ENCODE measurements at regions not wholly inside any gene's neighbourhood (a gene's known extent, or its start where the extent isn't known, plus 50 kb on each side); places are given as distances from the start of the nearest gene placed in this dataset.
A peak's percentile ranks its signal among the peaks of the same experiment; 100 is the strongest.

GRCh38 chr12:38501991-38502390 is 185.4 kb downstream of the ALG10B start:
- no peak for ATAC-seq
- no peak for DNase-seq
- no peak overlapping the region for H3K27ac ChIP-seq
- no peak overlapping the region for H3K4me3 ChIP-seq
- H3K27me3 ChIP-seq, result no peaks in the 10 kb centered on the region
- H3K9me3 ChIP-seq, result no peaks in the 10 kb centered on the region
- no peaks in the 10 kb centered on the region for H3K36me3 ChIP-seq
- intact Hi-C loops (cut with DNase I), result no loop called here
- no peaks in the 10 kb centered on the region for H3K4me1 ChIP-seq
- TF ChIP-seq POLR2A (IDR thresholded peaks at IDR 0.05), result no peak
- TF ChIP-seq CTCF (IDR thresholded peaks at IDR 0.05), result no peak

DNA sequence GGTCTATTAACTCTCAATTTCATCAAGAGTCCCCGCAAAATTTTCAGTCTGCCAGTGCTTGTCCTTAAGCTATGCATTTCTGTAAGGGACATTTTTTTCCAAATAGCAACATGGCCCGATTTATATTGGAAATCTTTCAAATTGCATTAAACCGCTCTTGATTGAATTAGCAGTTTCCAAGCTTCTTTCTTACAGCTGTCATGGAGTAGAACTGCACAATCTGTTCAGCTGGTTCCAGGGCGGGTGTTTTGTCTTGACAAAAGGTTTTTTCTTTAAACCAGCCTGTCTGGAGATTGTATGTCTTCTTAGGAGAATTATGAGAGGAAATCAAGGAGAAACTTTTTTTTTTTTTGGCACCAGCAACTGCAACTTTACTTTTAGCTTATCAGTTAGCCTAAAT is 185.8 kb downstream of the ALG10B start:
- no peak for TF ChIP-seq CTCF (IDR thresholded peaks at IDR 0.05)
- H3K36me3 ChIP-seq, result no peaks in the 10 kb centered on the region
- 50% methylated on average over 4 of the region's 4 CpGs for WGBS (ENCODE audit: insufficient coverage, low coverage, low lambda C conversion rate, missing lambda C conversion rate)
- no peaks in the 10 kb centered on the region for H3K9me3 ChIP-seq
- H3K4me3 ChIP-seq, result no peak overlapping the region
- H3K4me1 ChIP-seq, result no peaks in the 10 kb centered on the region
- no peak for DNase-seq
- H3K27ac ChIP-seq, result no peak overlapping the region
- intact Hi-C loops (cut with DNase I), result no loop called here
- H3K27me3 ChIP-seq, result no peaks in the 10 kb centered on the region
- ATAC-seq, result no peak

- H3K27ac ChIP-seq, result no peak overlapping the region
- H3K9me3 ChIP-seq, result no peaks in the 10 kb centered on the region
- H3K4me1 ChIP-seq, result no peaks in the 10 kb centered on the region
- H3K4me3 ChIP-seq, result no peak overlapping the region
- no peaks in the 10 kb centered on the region for H3K36me3 ChIP-seq
- ATAC-seq (no peak), DNase-seq (no peak)
- intact Hi-C loops (cut with DNase I), result no loop called here
- H3K27me3 ChIP-seq, result no peaks in the 10 kb centered on the region
- TF ChIP-seq CTCF (IDR thresholded peaks at IDR 0.05) (no peak), POLR2A (IDR thresholded peaks at IDR 0.05) (no peak)
- 57% methylated on average over 6 of the region's 7 CpGs for WGBS (ENCODE audit: insufficient coverage, low coverage, low lambda C conversion rate, missing lambda C conversion rate)
Measured at GRCh38 chr12:38507839-38508238, 191.3 kb downstream of the ALG10B start.

- no peaks in the 10 kb centered on the region for H3K36me3 ChIP-seq
- DNase-seq, result no peak
- H3K4me3 ChIP-seq, result no peak overlapping the region
- TF ChIP-seq CTCF (IDR thresholded peaks at IDR 0.05) (no peak), POLR2A (IDR thresholded peaks at IDR 0.05) (no peak)
- H3K4me1 ChIP-seq, result no peaks in the 10 kb centered on the region
- no peak for ATAC-seq
- no peak overlapping the region for H3K27ac ChIP-seq
- intact Hi-C loops (cut with DNase I), result no loop called here
- 28% methylated on average over 4 of the region's 5 CpGs for WGBS (ENCODE audit: insufficient coverage, low coverage, low lambda C conversion rate, missing lambda C conversion rate)
- H3K27me3 ChIP-seq, result no peaks in the 10 kb centered on the region
- H3K9me3 ChIP-seq, result no peaks in the 10 kb centered on the region
Measured at GRCh38 chr12:38508246-38508645, 191.7 kb downstream of the ALG10B start.

- Histone ChIP-seq H3K27ac (peak overlapping the region in 1 of 3 donors; percentile 41), H3K4me1 (no peaks in the 10 kb centered on the region), H3K9me3 (no peaks in the 10 kb centered on the region), H3K36me3 (no peaks in the 10 kb centered on the region), H3K4me3 (no peak overlapping the region), H3K27me3 (no peaks in the 10 kb centered on the region)
- ATAC-seq, result peak; percentile 48 to 80 (median 66)
- no peak for DNase-seq
- TF ChIP-seq CTCF (IDR thresholded peaks at IDR 0.05), result no peak
- no peak for TF ChIP-seq POLR2A (IDR thresholded peaks at IDR 0.05)
- intact Hi-C loops (cut with DNase I), result no loop called here
Measured at GRCh38 chr12:38515912-38516311, 199.3 kb downstream of the ALG10B start.

Measured in right lobe of liver (tissue), 6 donors.